ENCODE measurements at regions not wholly inside any gene's neighbourhood (a gene's known extent, or its start where the extent isn't known, plus 50 kb on each side); places are given as distances from the start of the nearest gene placed in this dataset.

- ATAC-seq (no peak), DNase-seq (no peak)
- no peak overlapping the region for H3K27ac Mint-ChIP-seq
- H3K9me3 ChIP-seq (ENCODE audit: control insufficient read depth, low read length, poor library complexity, severe bottlenecking), result no peaks in the 10 kb centered on the region
- H3K4me3 Mint-ChIP-seq, result no peak overlapping the region
- H3K4me1 Mint-ChIP-seq, result no peaks in the 10 kb centered on the region
- H3K27me3 Mint-ChIP-seq, result no peaks in the 10 kb centered on the region
- no peaks in the 10 kb centered on the region for H3K36me3 Mint-ChIP-seq (ENCODE audit: low read depth)
These were observed 345.3 kb upstream of the ADGRL2 start for GRCh38 chr1:81455481-81455880.

- no peak overlapping the region for H3K4me3 Mint-ChIP-seq
- ATAC-seq (no peak), DNase-seq (no peak)
- H3K9me3 ChIP-seq (ENCODE audit: control insufficient read depth, low read length, poor library complexity, severe bottlenecking), result no peaks in the 10 kb centered on the region
- H3K4me1 Mint-ChIP-seq, result no peaks in the 10 kb centered on the region
- H3K27ac Mint-ChIP-seq, result no peak overlapping the region
- H3K36me3 Mint-ChIP-seq (ENCODE audit: low read depth), result no peaks in the 10 kb centered on the region
- H3K27me3 Mint-ChIP-seq, result no peaks in the 10 kb centered on the region
These were observed 346.8 kb upstream of the ADGRL2 start for GRCh38 chr1:81453971-81454370.

- Mint-ChIP-seq H3K4me3 (no peak overlapping the region), H3K36me3 (ENCODE audit: low read depth) (no peaks in the 10 kb centered on the region), H3K4me1 (no peaks in the 10 kb centered on the region), H3K27ac (no peak overlapping the region), H3K27me3 (no peaks in the 10 kb centered on the region)
- DNase-seq (no peak), ATAC-seq (no peak)
- H3K9me3 ChIP-seq (ENCODE audit: control insufficient read depth, low read length, poor library complexity, severe bottlenecking), result no peaks in the 10 kb centered on the region
These were observed 347.4 kb upstream of the ADGRL2 start for GRCh38 chr1:81453367-81453703.

GRCh38 chr1:81452693-81453366 is 347.9 kb upstream of the ADGRL2 start:
- ATAC-seq (no peak), DNase-seq (no peak)
- H3K4me3 Mint-ChIP-seq, result no peak overlapping the region
- no peaks in the 10 kb centered on the region for H3K27me3 Mint-ChIP-seq
- H3K4me1 Mint-ChIP-seq, result no peaks in the 10 kb centered on the region
- no peaks in the 10 kb centered on the region for H3K36me3 Mint-ChIP-seq (ENCODE audit: low read depth)
- no peak overlapping the region for H3K27ac Mint-ChIP-seq
- no peaks in the 10 kb centered on the region for H3K9me3 ChIP-seq (ENCODE audit: control insufficient read depth, low read length, poor library complexity, severe bottlenecking)

- no peaks in the 10 kb centered on the region for H3K9me3 ChIP-seq (ENCODE audit: control insufficient read depth, low read length, poor library complexity, severe bottlenecking)
- H3K36me3 Mint-ChIP-seq (ENCODE audit: low read depth), result no peaks in the 10 kb centered on the region
- no peak for DNase-seq
- H3K4me3 Mint-ChIP-seq, result no peak overlapping the region
- no peak overlapping the region for H3K27ac Mint-ChIP-seq
- ATAC-seq, result no peak
- no peaks in the 10 kb centered on the region for H3K27me3 Mint-ChIP-seq
- H3K4me1 Mint-ChIP-seq, result no peaks in the 10 kb centered on the region
These were observed 350.9 kb upstream of the ADGRL2 start for GRCh38 chr1:81449786-81450185.

- Mint-ChIP-seq H3K4me3 (no peak overlapping the region), H3K36me3 (ENCODE audit: low read depth) (no peaks in the 10 kb centered on the region), H3K27me3 (no peaks in the 10 kb centered on the region), H3K27ac (no peak overlapping the region), H3K4me1 (no peaks in the 10 kb centered on the region)
- no peak for DNase-seq
- ATAC-seq, result no peak
- no peaks in the 10 kb centered on the region for H3K9me3 ChIP-seq (ENCODE audit: control insufficient read depth, low read length, poor library complexity, severe bottlenecking)
These were observed 354.6 kb upstream of the ADGRL2 start for GRCh38 chr1:81446000-81446669.

GRCh38 chr1:81443288-81443687 is 357.4 kb upstream of the ADGRL2 start:
- no peak for ATAC-seq
- Mint-ChIP-seq H3K27ac (no peak overlapping the region), H3K27me3 (no peaks in the 10 kb centered on the region), H3K4me3 (no peak overlapping the region), H3K4me1 (no peaks in the 10 kb centered on the region), H3K36me3 (ENCODE audit: low read depth) (no peaks in the 10 kb centered on the region)
- no peak for DNase-seq
- H3K9me3 ChIP-seq (ENCODE audit: control insufficient read depth, low read length, poor library complexity, severe bottlenecking), result no peaks in the 10 kb centered on the region

- no peaks in the 10 kb centered on the region for H3K4me1 Mint-ChIP-seq
- no peak for DNase-seq
- no peaks in the 10 kb centered on the region for H3K27me3 Mint-ChIP-seq
- H3K4me3 Mint-ChIP-seq, result no peak overlapping the region
- no peaks in the 10 kb centered on the region for H3K36me3 Mint-ChIP-seq (ENCODE audit: low read depth)
- H3K9me3 ChIP-seq (ENCODE audit: control insufficient read depth, low read length, poor library complexity, severe bottlenecking), result no peaks in the 10 kb centered on the region
- H3K27ac Mint-ChIP-seq, result no peak overlapping the region
- ATAC-seq, result no peak
These were observed 361.5 kb upstream of the ADGRL2 start for GRCh38 chr1:81439046-81439823.

GRCh38 chr1:81437649-81438048 is 363.1 kb upstream of the ADGRL2 start:
- Mint-ChIP-seq H3K4me3 (no peak overlapping the region), H3K36me3 (ENCODE audit: low read depth) (no peaks in the 10 kb centered on the region), H3K27ac (no peak overlapping the region), H3K4me1 (no peaks in the 10 kb centered on the region), H3K27me3 (no peaks in the 10 kb centered on the region)
- H3K9me3 ChIP-seq (ENCODE audit: control insufficient read depth, low read length, poor library complexity, severe bottlenecking), result no peaks in the 10 kb centered on the region
- DNase-seq (no peak), ATAC-seq (no peak)

GRCh38 chr1:81437213-81437612 is 363.5 kb upstream of the ADGRL2 start:
- no peak overlapping the region for H3K4me3 Mint-ChIP-seq
- H3K9me3 ChIP-seq (ENCODE audit: control insufficient read depth, low read length, poor library complexity, severe bottlenecking), result no peaks in the 10 kb centered on the region
- ATAC-seq (no peak), DNase-seq (no peak)
- no peaks in the 10 kb centered on the region for H3K4me1 Mint-ChIP-seq
- no peaks in the 10 kb centered on the region for H3K27me3 Mint-ChIP-seq
- H3K27ac Mint-ChIP-seq, result no peak overlapping the region
- no peaks in the 10 kb centered on the region for H3K36me3 Mint-ChIP-seq (ENCODE audit: low read depth)

- Mint-ChIP-seq H3K4me1 (no peaks in the 10 kb centered on the region), H3K27ac (no peak overlapping the region), H3K27me3 (no peaks in the 10 kb centered on the region), H3K4me3 (no peak overlapping the region), H3K36me3 (ENCODE audit: low read depth) (no peaks in the 10 kb centered on the region)
- no peaks in the 10 kb centered on the region for H3K9me3 ChIP-seq (ENCODE audit: control insufficient read depth, low read length, poor library complexity, severe bottlenecking)
- DNase-seq (no peak), ATAC-seq (no peak)
These were observed 365.6 kb upstream of the ADGRL2 start for GRCh38 chr1:81435175-81435574.

GRCh38 chr1:81433676-81434075 is 367.1 kb upstream of the ADGRL2 start:
- ATAC-seq (no peak), DNase-seq (no peak)
- Mint-ChIP-seq H3K27me3 (no peaks in the 10 kb centered on the region), H3K4me3 (no peak overlapping the region), H3K27ac (no peak overlapping the region), H3K36me3 (ENCODE audit: low read depth) (no peaks in the 10 kb centered on the region), H3K4me1 (no peaks in the 10 kb centered on the region)
- no peaks in the 10 kb centered on the region for H3K9me3 ChIP-seq (ENCODE audit: control insufficient read depth, low read length, poor library complexity, severe bottlenecking)

GRCh38 chr1:81432654-81433109 is 368.1 kb upstream of the ADGRL2 start:
- H3K27ac Mint-ChIP-seq, result no peak overlapping the region
- no peaks in the 10 kb centered on the region for H3K36me3 Mint-ChIP-seq (ENCODE audit: low read depth)
- H3K9me3 ChIP-seq (ENCODE audit: control insufficient read depth, low read length, poor library complexity, severe bottlenecking), result no peaks in the 10 kb centered on the region
- no peaks in the 10 kb centered on the region for H3K27me3 Mint-ChIP-seq
- ATAC-seq (no peak), DNase-seq (no peak)
- no peak overlapping the region for H3K4me3 Mint-ChIP-seq
- H3K4me1 Mint-ChIP-seq, result no peaks in the 10 kb centered on the region
